ENCODE measurements at regions not wholly inside any gene's neighbourhood (a gene's known extent, or its start where the extent isn't known, plus 50 kb on each side); places are given as distances from the start of the nearest gene placed in this dataset.

- TF ChIP-seq EP300 (IDR thresholded peaks at IDR 0.05) (no peak), POLR2A (IDR thresholded peaks at IDR 0.05) (no peak)
- TF ChIP-seq, protein P1, sequence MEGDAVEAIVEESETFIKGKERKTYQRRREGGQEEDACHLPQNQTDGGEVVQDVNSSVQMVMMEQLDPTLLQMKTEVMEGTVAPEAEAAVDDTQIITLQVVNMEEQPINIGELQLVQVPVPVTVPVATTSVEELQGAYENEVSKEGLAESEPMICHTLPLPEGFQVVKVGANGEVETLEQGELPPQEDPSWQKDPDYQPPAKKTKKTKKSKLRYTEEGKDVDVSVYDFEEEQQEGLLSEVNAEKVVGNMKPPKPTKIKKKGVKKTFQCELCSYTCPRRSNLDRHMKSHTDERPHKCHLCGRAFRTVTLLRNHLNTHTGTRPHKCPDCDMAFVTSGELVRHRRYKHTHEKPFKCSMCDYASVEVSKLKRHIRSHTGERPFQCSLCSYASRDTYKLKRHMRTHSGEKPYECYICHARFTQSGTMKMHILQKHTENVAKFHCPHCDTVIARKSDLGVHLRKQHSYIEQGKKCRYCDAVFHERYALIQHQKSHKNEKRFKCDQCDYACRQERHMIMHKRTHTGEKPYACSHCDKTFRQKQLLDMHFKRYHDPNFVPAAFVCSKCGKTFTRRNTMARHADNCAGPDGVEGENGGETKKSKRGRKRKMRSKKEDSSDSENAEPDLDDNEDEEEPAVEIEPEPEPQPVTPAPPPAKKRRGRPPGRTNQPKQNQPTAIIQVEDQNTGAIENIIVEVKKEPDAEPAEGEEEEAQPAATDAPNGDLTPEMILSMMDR (IDR thresholded peaks at IDR 0.05) = no peak
Observed at GRCh38 chr10:89985446-89985845, 284.1 kb downstream of the KIF20B start.
